Breast epithelium (tissue), 4 donors: ENCODE measurements at regions not wholly inside any gene's neighbourhood (a gene's known extent, or its start where the extent isn't known, plus 50 kb on each side); places are given as distances from the start of the nearest gene placed in this dataset.
"Not testable (repeated sequence)": the region's sequence is repeated elsewhere in the genome, so short reads cannot be mapped to it uniquely, and the experiment has no call there.

ENCODE experiments used
- DNase-seq, 2 donors: peaks; one replicate each; pipeline ENCODE4 v3.0.0-alpha.2; 2019; ENCODE audit warnings: low spot score in 2 of 2
- H3K27ac ChIP-seq, 2 donors: fragments of 200-600 bp; sonication (generic) in 1 of 2; one replicate each; pipeline ENCODE4 v1.5.1; 2016 to 2019; ENCODE audit warnings: mild to moderate bottlenecking in 1 of 2
- H3K27me3 ChIP-seq, 2 donors: fragments of 200-600 bp; sonication (generic) in 1 of 2; one replicate each; pipeline versions ENCODE4 v1.5.1 to v1.6.0; 2017 to 2019; ENCODE audit warnings: control low read depth in 1 of 2, mild to moderate bottlenecking in 1 of 2
- H3K36me3 ChIP-seq: fragments of 200-600 bp; one replicate; pipeline ENCODE4 v1.5.1; 2019
- H3K4me1 ChIP-seq, 2 donors: fragments of 200-600 bp; sonication (generic); one replicate each; pipeline ENCODE4 v1.5.1; 2016 to 2019; ENCODE audit warnings: control low read depth in 1 of 2
- H3K4me3 ChIP-seq, 3 donors: fragments of 200-600 bp; sonication (generic); 1 replicate in 2 of 3; 2 replicates in 1 of 3; pipeline ENCODE4 v1.5.1; 2016 to 2019; ENCODE audit warnings: mild to moderate bottlenecking in 3 of 3, moderate library complexity in 2 of 3
- H3K9me3 ChIP-seq, 2 donors: fragments of 200-600 bp; sonication (generic) in 1 of 2; one replicate each; pipeline ENCODE4 v1.5.1; 2016 to 2019; ENCODE audit warnings: control low read depth in 1 of 2
- CTCF ChIP-seq, 3 donors: fragments of 450-650 bp; IDR thresholded peaks; one replicate each; pipeline ENCODE4 v1.5.1; 2016 to 2017; ENCODE audit warnings: antibody characterized with exemption in 3 of 3, mild to moderate bottlenecking in 3 of 3, moderate library complexity in 3 of 3
- POLR2A ChIP-seq: fragments of 450-650 bp; IDR thresholded peaks from one replicate; pipeline ENCODE4 v1.6.1; 2016; ENCODE audit warnings: antibody characterized with exemption, mild to moderate bottlenecking, moderate library complexity
- POLR2AphosphoS5 ChIP-seq, 3 donors: sonication (generic); formaldehyde crosslinking; IDR thresholded peaks; one replicate each; pipeline ENCODE4 v1.6.1; 2017; ENCODE audit warnings: antibody characterized with exemption in 3 of 3
- intact Hi-C: fragments of 100-400 bp; cut with DNase I; formaldehyde crosslinking; loops from one replicate; pipeline ENCODE4 v1.15.1; 2023; ENCODE audit warnings: low total_unique reads

GRCh38 chr2:66145490-66145889 lies 289.4 kb upstream of the MEIS1 start:
- Histone ChIP-seq H3K27me3 (no peaks in the 10 kb centered on the region), H3K4me3 (no peak overlapping the region), H3K36me3 (no peaks in the 10 kb centered on the region), H3K4me1 (no peaks in the 10 kb centered on the region), H3K27ac (no peak overlapping the region), H3K9me3 (peaks cover 0 to 7% of the 10 kb centered on the region in 2 donors)
- intact Hi-C loops: loop anchor here (10.0 kb wide), 1 partner anchor 659 kb away; no protein-coding TSS in a partner anchor
- TF ChIP-seq POLR2AphosphoS5 (IDR thresholded peaks at IDR 0.05) (no peak), POLR2A (no peak), CTCF (IDR thresholded peaks at IDR 0.05) (no peak)
- no peak for DNase-seq

- not testable (repeated sequence) for H3K27ac ChIP-seq, H3K4me3 ChIP-seq, H3K27me3 ChIP-seq, H3K9me3 ChIP-seq, H3K4me1 ChIP-seq, H3K36me3 ChIP-seq, DNase-seq
- intact Hi-C loops: loop anchor here (10.0 kb wide), 1 partner anchor 660 kb away; no protein-coding TSS in a partner anchor
These were observed 290.6 kb upstream of the MEIS1 start for GRCh38 chr2:66144324-66144723.

- TF ChIP-seq CTCF (IDR thresholded peaks at IDR 0.05) (no peak), POLR2AphosphoS5 (IDR thresholded peaks at IDR 0.05) (no peak), POLR2A (no peak)
- H3K27me3 ChIP-seq: no peaks in the 10 kb centered on the region
- DNase-seq: no peak
- no peaks in the 10 kb centered on the region for H3K9me3 ChIP-seq
- H3K4me3 ChIP-seq: no peak overlapping the region
- intact Hi-C loops: no loop called here
- no peaks in the 10 kb centered on the region for H3K4me1 ChIP-seq
- no peaks in the 10 kb centered on the region for H3K36me3 ChIP-seq
- H3K27ac ChIP-seq: no peak overlapping the region
These were observed 297.3 kb upstream of the MEIS1 start for GRCh38 chr2:66137606-66138130.

GRCh38 chr2:66134138-66134701 lies 300.7 kb upstream of the MEIS1 start:
- no peaks in the 10 kb centered on the region for H3K36me3 ChIP-seq
- H3K27me3 ChIP-seq: no peaks in the 10 kb centered on the region
- intact Hi-C loops: no loop called here
- TF ChIP-seq CTCF (IDR thresholded peaks at IDR 0.05) (no peak), POLR2A (no peak), POLR2AphosphoS5 (IDR thresholded peaks at IDR 0.05) (no peak)
- H3K4me1 ChIP-seq: no peaks in the 10 kb centered on the region
- no peak overlapping the region for H3K27ac ChIP-seq
- no peak for DNase-seq
- H3K4me3 ChIP-seq: no peak overlapping the region
- H3K9me3 ChIP-seq: no peaks in the 10 kb centered on the region

GRCh38 chr2:66127656-66128055 lies 307.3 kb upstream of the MEIS1 start:
- Histone ChIP-seq H3K4me3 (no peak overlapping the region), H3K9me3 (no peaks in the 10 kb centered on the region), H3K36me3 (no peaks in the 10 kb centered on the region), H3K27me3 (no peaks in the 10 kb centered on the region), H3K4me1 (no peaks in the 10 kb centered on the region), H3K27ac (no peak overlapping the region)
- DNase-seq: no peak
- intact Hi-C loops: no loop called here
- no peak for TF ChIP-seq POLR2AphosphoS5 (IDR thresholded peaks at IDR 0.05)
- TF ChIP-seq CTCF (IDR thresholded peaks at IDR 0.05): no peak
- TF ChIP-seq POLR2A: no peak
